WTC11 (cell line): ENCODE measurements at regions not wholly inside any gene's neighbourhood (a gene's known extent, or its start where the extent isn't known, plus 50 kb on each side); places are given as distances from the start of the nearest gene placed in this dataset.

Source experiments
- FOXK1 ChIP-seq: sonication (generic); formaldehyde crosslinking; IDR thresholded peaks from 2 replicates; pipeline ENCODE4 v1.8.0; 2022; ENCODE audit warnings: mild to moderate bottlenecking, moderate library complexity, missing genetic modification reagents
- MAX ChIP-seq: sonication (generic); formaldehyde crosslinking; IDR thresholded peaks from 2 replicates; pipeline ENCODE4 v1.8.0; 2022; ENCODE audit warnings: mild to moderate bottlenecking, missing genetic modification reagents
- NFE2L1 ChIP-seq: sonication (generic); formaldehyde crosslinking; IDR thresholded peaks from 2 replicates; pipeline ENCODE4 v1.8.1; 2023; ENCODE audit warnings: missing genetic modification reagents
- TCF7 ChIP-seq: sonication (generic); formaldehyde crosslinking; IDR thresholded peaks from 2 replicates; pipeline ENCODE4 v1.8.0; 2022; ENCODE audit warnings: mild to moderate bottlenecking, low read depth, missing genetic modification reagents, moderate library complexity
- ZBTB21 ChIP-seq: sonication (generic); formaldehyde crosslinking; IDR thresholded peaks from 2 replicates; pipeline ENCODE4 v1.8.1; 2023; ENCODE audit warnings: mild to moderate bottlenecking, missing genetic modification reagents, borderline replicate concordance
- TF ChIP-seq, protein P1 (sequence below): sonication (generic); formaldehyde crosslinking; IDR thresholded peaks from 2 replicates; pipeline ENCODE4 v1.8.0; 2023; ENCODE audit warnings: missing genetic modification reagents, mild to moderate bottlenecking, borderline replicate concordance
- TF ChIP-seq, protein P2 (sequence below): sonication (generic); formaldehyde crosslinking; IDR thresholded peaks from 2 replicates; pipeline ENCODE4 v1.8.1; 2023; ENCODE audit warnings: mild to moderate bottlenecking, moderate library complexity, missing genetic modification reagents
- TF ChIP-seq, protein P3 (sequence below): fragments of 200-600 bp; IDR thresholded peaks from 2 replicates; pipeline ENCODE4 v1.8.0; 2022; ENCODE audit warnings: antibody characterized with exemption
- TF ChIP-seq, protein P4 (sequence below): sonication (generic); formaldehyde crosslinking; conservative IDR thresholded peaks from 2 replicates; pipeline ENCODE4 v1.8.1; 2022; ENCODE audit warnings: mild to moderate bottlenecking, missing genetic modification reagents

DNA sequence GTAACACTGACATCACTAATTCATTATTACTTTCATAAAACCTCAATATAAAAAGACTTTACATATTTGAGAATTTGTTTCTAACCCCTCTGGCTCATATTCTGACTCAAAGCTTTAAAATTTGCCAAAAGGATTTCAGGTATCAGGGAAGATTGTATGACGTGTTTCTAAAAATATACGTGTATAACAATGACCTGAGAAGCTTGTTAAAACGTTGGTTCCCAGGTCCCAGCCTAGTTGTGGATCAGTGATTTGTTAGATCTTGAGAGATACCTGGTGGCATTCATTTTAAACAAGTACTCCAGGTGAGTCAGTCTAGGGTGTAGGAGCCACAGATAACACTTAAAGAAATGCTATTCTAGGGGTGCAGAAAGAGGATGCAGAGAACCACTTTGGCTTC, 1096.8 kb upstream of the NXPH2 start:
- TF ChIP-seq FOXK1 (no peak), TCF7 (no peak), MAX (no peak), ZBTB21 (CRISPR knock-in tag) (no peak), NFE2L1 (no peak)
- TF ChIP-seq, protein P1, sequence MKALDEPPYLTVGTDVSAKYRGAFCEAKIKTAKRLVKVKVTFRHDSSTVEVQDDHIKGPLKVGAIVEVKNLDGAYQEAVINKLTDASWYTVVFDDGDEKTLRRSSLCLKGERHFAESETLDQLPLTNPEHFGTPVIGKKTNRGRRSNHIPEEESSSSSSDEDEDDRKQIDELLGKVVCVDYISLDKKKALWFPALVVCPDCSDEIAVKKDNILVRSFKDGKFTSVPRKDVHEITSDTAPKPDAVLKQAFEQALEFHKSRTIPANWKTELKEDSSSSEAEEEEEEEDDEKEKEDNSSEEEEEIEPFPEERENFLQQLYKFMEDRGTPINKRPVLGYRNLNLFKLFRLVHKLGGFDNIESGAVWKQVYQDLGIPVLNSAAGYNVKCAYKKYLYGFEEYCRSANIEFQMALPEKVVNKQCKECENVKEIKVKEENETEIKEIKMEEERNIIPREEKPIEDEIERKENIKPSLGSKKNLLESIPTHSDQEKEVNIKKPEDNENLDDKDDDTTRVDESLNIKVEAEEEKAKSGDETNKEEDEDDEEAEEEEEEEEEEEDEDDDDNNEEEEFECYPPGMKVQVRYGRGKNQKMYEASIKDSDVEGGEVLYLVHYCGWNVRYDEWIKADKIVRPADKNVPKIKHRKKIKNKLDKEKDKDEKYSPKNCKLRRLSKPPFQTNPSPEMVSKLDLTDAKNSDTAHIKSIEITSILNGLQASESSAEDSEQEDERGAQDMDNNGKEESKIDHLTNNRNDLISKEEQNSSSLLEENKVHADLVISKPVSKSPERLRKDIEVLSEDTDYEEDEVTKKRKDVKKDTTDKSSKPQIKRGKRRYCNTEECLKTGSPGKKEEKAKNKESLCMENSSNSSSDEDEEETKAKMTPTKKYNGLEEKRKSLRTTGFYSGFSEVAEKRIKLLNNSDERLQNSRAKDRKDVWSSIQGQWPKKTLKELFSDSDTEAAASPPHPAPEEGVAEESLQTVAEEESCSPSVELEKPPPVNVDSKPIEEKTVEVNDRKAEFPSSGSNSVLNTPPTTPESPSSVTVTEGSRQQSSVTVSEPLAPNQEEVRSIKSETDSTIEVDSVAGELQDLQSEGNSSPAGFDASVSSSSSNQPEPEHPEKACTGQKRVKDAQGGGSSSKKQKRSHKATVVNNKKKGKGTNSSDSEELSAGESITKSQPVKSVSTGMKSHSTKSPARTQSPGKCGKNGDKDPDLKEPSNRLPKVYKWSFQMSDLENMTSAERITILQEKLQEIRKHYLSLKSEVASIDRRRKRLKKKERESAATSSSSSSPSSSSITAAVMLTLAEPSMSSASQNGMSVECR (CRISPR knock-in tag) = no peak
- TF ChIP-seq, protein P2, sequence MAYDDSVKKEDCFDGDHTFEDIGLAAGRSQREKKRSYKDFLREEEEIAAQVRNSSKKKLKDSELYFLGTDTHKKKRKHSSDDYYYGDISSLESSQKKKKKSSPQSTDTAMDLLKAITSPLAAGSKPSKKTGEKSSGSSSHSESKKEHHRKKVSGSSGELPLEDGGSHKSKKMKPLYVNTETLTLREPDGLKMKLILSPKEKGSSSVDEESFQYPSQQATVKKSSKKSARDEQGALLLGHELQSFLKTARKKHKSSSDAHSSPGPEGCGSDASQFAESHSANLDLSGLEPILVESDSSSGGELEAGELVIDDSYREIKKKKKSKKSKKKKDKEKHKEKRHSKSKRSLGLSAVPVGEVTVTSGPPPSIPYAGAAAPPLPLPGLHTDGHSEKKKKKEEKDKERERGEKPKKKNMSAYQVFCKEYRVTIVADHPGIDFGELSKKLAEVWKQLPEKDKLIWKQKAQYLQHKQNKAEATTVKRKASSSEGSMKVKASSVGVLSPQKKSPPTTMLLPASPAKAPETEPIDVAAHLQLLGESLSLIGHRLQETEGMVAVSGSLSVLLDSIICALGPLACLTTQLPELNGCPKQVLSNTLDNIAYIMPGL = no peak
- TF ChIP-seq, protein P3, sequence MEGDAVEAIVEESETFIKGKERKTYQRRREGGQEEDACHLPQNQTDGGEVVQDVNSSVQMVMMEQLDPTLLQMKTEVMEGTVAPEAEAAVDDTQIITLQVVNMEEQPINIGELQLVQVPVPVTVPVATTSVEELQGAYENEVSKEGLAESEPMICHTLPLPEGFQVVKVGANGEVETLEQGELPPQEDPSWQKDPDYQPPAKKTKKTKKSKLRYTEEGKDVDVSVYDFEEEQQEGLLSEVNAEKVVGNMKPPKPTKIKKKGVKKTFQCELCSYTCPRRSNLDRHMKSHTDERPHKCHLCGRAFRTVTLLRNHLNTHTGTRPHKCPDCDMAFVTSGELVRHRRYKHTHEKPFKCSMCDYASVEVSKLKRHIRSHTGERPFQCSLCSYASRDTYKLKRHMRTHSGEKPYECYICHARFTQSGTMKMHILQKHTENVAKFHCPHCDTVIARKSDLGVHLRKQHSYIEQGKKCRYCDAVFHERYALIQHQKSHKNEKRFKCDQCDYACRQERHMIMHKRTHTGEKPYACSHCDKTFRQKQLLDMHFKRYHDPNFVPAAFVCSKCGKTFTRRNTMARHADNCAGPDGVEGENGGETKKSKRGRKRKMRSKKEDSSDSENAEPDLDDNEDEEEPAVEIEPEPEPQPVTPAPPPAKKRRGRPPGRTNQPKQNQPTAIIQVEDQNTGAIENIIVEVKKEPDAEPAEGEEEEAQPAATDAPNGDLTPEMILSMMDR = no peak
- TF ChIP-seq, protein P4, sequence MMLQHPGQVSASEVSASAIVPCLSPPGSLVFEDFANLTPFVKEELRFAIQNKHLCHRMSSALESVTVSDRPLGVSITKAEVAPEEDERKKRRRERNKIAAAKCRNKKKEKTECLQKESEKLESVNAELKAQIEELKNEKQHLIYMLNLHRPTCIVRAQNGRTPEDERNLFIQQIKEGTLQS (CRISPR knock-in tag) = no peak
